GM19372 (cell line): ENCODE measurements at regions not wholly inside any gene's neighbourhood (a gene's known extent, or its start where the extent isn't known, plus 50 kb on each side); places are given as distances from the start of the nearest gene placed in this dataset.
"Not testable (repeated sequence)": the region's sequence is repeated elsewhere in the genome, so short reads cannot be mapped to it uniquely, and the experiment has no call there.

Source experiments
- ATAC-seq: cut with Tn5 transposase; IDR thresholded peaks from one replicate; pipeline ENCODE4 v1.9.1; 2021; ENCODE audit warnings: mild to moderate bottlenecking, low read depth, moderate library complexity; ENCODE audit not compliant: unreplicated experiment

DNA sequence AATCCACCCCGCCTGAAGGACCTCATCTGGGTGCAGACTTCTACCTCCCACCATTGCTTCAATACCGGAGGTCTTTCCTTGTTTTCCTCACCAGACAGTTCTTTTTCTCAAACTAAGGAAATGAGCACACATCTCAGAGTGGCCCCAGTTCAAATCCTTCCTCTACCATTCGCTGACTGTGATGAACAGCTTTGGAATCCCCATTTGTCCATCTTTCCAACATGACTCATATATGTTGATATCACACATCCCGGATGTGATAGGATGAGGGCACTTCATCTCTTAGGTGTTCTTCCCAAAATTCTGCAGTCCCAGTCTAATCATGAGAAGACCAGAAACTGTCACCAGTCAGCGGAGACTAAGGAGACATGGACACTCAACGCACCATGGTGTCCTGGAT lies 67.9 kb upstream of the SMURF2 start:
- not testable (repeated sequence) for ATAC-seq

- no peak for ATAC-seq
These were observed 67.1 kb upstream of the SMURF2 start for GRCh38 chr17:64729201-64729600.

GRCh38 chr17:64728041-64728695 lies 66.1 kb upstream of the SMURF2 start:
- ATAC-seq, result no peak

- ATAC-seq, result not testable (repeated sequence)
These were observed 63.9 kb upstream of the SMURF2 start for GRCh38 chr17:64726025-64726424.

DNA sequence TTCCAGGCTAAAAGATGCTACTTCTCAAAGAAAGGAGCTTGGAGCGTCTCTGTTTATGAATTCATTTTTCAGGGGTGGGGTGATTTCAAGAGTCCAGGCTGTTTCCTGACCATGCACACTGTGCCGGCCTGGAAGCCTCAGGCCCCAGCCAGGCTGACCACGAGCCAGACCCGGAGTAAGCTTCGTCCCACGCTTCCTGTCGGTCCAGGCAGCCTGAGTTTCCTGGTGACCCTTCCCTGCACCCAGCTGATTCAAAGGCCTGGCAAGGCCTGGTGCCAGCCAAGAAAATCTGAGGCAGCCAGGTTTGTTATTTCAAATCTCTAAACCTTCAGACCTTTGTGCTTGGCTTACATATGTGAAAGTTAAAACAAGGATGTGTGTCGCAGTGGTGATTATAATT lies 62.1 kb upstream of the SMURF2 start:
- not testable (repeated sequence) for ATAC-seq

DNA sequence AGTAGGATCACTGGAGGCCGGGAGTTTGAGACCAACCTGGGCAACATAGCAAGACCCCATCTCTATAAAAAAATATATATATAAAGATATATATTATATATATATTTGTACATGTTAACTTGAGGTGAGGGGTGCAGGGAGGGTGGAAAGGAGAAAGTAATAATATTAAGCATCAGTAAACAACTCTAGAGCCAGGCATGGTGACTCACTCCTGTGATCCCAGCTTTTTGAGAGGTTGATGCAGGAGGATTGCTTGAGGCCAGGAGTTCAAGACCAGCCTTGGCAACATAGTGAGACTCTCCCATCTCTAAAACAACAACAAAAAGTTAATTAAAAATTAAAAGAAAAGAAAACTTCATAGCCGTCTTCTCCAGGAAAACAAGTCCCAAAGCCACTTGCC lies 61.7 kb upstream of the SMURF2 start:
- ATAC-seq, result no peak

- ATAC-seq, result not testable (repeated sequence)
These were observed 59.4 kb upstream of the SMURF2 start for GRCh38 chr17:64721556-64721955.

- not testable (repeated sequence) for ATAC-seq
These were observed 58.1 kb upstream of the SMURF2 start for GRCh38 chr17:64720253-64720652.

DNA sequence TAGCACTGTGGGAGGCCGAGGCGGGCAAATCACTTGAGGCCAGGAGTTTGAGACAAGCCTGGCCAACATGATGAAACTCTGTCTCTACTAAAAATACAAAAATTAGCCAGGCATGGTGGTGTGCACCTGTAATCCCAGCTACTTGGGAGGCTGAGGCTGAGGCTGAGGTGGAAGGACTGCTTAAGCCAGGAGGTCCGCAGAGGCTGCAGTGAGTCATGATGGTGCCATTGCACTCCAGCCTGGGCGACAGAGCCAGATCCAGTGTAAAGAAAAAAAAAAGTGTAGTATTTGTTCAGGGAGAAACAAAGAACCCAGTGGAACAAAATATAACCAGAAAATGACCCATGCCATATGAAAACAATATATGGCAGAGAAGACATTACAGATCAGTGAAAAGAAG lies 57.4 kb upstream of the SMURF2 start:
- ATAC-seq, result not testable (repeated sequence)

DNA sequence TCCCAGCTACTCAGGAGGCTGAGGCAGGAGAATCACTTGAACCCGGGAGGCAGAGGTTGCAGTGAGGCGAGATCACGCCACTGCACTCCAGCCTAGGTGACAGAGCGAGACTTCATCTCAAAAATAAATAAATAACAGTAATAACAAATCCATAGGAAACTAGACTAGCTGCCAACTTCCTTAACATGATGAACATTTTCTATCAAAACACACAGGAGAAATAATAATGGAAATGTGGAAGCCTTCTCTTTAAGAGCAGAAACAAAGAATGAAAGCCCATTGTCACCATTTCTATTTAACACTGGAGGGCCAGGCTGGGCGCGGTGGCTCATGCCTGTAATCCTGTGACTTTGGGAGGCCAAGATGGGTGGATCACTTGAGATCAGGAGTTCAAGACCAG lies 56.7 kb upstream of the SMURF2 start:
- ATAC-seq, result not testable (repeated sequence)

DNA sequence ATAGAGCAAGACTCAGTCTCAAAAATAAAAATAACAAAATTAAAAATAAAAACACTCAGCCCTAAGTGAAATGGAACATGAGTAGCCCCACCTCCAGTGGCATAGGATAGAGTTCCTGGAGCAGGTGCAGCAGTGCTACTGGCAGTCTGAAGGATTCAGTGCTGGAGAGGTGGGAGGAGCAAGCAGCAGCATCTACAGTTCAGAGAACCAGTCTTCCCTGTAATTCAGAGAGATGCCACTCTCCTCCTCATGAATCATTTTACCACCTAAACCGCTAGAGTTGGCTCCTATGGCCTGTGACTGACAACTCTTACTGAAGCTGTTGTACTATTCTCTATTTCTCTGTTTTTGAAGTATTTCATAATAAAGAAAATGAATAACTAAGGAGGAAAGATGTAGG lies 56.0 kb upstream of the SMURF2 start:
- no peak for ATAC-seq

- ATAC-seq, result not testable (repeated sequence)
These were observed 54.4 kb upstream of the SMURF2 start for GRCh38 chr17:64716496-64716895.

GRCh38 chr17:64713786-64714185 lies 51.7 kb upstream of the SMURF2 start:
- not testable (repeated sequence) for ATAC-seq

DNA sequence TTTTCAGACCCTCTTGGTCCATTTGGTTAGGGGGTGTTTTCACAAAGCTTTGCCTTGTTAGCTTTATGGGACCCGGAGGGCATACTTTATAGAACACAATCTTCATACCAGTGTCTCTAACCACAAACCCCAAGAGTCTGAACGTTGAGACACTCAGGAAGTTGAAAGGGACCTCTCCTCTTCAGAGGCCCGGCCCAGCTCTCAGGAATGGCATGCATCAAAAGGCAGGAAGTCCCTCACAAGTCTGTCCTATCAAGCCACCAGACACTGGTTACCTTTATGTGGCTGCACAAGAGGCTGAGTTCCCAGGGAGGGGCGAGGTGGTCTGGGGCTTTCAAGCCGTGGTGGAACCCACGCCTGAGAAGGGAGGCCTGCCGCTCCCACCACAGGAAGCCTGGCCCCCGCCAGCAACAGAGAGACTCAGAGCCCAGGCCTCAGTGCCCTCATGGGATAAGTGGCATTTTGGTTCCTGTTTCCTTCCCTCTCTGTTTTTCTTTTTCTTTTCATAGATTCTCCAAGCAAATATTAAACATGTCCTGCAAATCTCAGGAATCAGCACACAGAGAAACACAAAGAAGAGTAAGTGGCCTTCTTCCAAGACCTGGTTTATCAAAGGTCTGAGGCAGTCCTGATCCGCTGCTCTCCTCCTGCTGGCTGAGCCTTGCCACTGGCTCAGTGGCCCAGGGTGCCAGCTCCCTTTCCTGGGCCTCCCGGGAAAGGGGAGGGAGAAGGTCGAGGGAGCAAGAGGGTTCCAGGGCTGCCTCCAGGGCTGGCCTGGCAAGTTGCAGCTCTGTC lies 50.6 kb upstream of the SMURF2 start:
- not testable (repeated sequence) for ATAC-seq
